Fibroblast of mammary gland (primary cell): ENCODE measurements at regions not wholly inside any gene's neighbourhood (a gene's known extent, or its start where the extent isn't known, plus 50 kb on each side); places are given as distances from the start of the nearest gene placed in this dataset.
"Not testable (repeated sequence)": the region's sequence is repeated elsewhere in the genome, so short reads cannot be mapped to it uniquely, and the experiment has no call there.

Source experiments
- DNase-seq: peaks from one replicate; pipeline ENCODE4 v3.0.0-alpha.2; 2010; ENCODE audit warnings: low read depth
- H3K4me3 ChIP-seq: 2 replicates; pipeline ENCODE4 v1.5.1; 2011; ENCODE audit warnings: low read depth, mild to moderate bottlenecking, low read length, moderate library complexity; ENCODE audit not compliant: control insufficient read depth
- CTCF ChIP-seq: conservative IDR thresholded peaks from 2 replicates; pipeline ENCODE4 v1.5.1; 2011; ENCODE audit warnings: low read depth, low read length, inconsistent platforms; ENCODE audit not compliant: control insufficient read depth, insufficient read depth

- TF ChIP-seq CTCF = no peak
- peak; percentile 87 for DNase-seq
- no peak overlapping the region for H3K4me3 ChIP-seq
Observed at GRCh38 chr5:44538797-44539601, 149.8 kb upstream of the FGF10 start.

GRCh38 chr5:44536650-44537260 is 147.5 kb upstream of the FGF10 start:
- DNase-seq = peak; percentile 78
- no peak overlapping the region for H3K4me3 ChIP-seq
- peak; percentile 83 for TF ChIP-seq CTCF

GRCh38 chr5:44535621-44536020 is 146.4 kb upstream of the FGF10 start:
- DNase-seq = no peak
- H3K4me3 ChIP-seq = no peak overlapping the region
- no peak for TF ChIP-seq CTCF

DNA sequence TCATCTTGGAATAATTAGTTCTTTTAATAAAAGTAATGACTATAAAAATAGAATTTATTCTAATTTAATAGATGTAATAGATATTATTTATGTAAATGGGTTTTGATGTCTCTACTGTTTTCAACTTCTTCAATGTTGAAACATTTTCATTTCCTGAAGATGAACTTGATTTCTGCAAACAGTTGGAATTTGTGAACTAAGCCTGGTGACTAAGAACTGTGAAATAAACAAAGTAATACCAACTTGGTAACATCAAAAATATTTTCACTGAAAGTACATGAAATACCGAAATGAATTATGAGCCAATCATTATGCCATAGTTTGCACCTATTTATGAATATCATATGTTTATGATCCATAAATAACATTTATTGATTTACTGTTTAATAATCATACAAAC is 143.8 kb upstream of the FGF10 start:
- DNase-seq = peak; percentile 47
- no peak overlapping the region for H3K4me3 ChIP-seq
- no peak for TF ChIP-seq CTCF

GRCh38 chr5:44531756-44532155 is 142.5 kb upstream of the FGF10 start:
- DNase-seq, H3K4me3 ChIP-seq: not testable (repeated sequence)

DNA sequence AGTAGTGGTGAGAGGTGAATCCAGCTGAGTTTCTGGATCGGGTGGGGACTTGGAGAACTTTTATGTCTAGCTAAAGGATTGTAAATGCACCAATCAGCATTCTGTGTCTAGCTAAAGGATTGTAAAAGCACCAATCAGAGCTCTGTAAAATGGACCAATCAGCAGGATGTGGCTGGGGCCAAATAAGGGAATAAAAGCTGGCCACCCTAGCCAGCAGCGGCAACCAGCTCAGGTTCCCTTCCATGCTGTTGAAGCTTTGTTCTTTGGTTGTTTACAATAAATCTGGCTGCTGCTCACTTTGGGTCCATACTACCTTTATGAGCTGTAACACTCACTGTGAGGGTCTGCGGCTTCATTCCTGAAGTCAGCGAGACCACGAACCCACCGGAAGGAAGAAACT is 141.6 kb upstream of the FGF10 start:
- not testable (repeated sequence) for H3K4me3 ChIP-seq, DNase-seq

GRCh38 chr5:44511596-44511995 is 122.4 kb upstream of the FGF10 start:
- no peak for DNase-seq
- no peak overlapping the region for H3K4me3 ChIP-seq
- TF ChIP-seq CTCF = no peak
